ENCODE measurements at regions not wholly inside any gene's neighbourhood (a gene's known extent, or its start where the extent isn't known, plus 50 kb on each side); places are given as distances from the start of the nearest gene placed in this dataset.
A peak's percentile ranks its signal among the peaks of the same experiment; 100 is the strongest.

- TF ChIP-seq, protein P1, sequence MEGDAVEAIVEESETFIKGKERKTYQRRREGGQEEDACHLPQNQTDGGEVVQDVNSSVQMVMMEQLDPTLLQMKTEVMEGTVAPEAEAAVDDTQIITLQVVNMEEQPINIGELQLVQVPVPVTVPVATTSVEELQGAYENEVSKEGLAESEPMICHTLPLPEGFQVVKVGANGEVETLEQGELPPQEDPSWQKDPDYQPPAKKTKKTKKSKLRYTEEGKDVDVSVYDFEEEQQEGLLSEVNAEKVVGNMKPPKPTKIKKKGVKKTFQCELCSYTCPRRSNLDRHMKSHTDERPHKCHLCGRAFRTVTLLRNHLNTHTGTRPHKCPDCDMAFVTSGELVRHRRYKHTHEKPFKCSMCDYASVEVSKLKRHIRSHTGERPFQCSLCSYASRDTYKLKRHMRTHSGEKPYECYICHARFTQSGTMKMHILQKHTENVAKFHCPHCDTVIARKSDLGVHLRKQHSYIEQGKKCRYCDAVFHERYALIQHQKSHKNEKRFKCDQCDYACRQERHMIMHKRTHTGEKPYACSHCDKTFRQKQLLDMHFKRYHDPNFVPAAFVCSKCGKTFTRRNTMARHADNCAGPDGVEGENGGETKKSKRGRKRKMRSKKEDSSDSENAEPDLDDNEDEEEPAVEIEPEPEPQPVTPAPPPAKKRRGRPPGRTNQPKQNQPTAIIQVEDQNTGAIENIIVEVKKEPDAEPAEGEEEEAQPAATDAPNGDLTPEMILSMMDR (IDR thresholded peaks at IDR 0.05; ENCODE audit: low read depth, low read length) = peak; percentile 52
- DNase-seq (ENCODE audit: low read depth in 1 of 2, low spot score in 1 of 2) = peak; percentile 6 to 42
Measured at GRCh38 chr18:40935423-40935822, 1019.6 kb upstream of the PIK3C3 start.

DNA sequence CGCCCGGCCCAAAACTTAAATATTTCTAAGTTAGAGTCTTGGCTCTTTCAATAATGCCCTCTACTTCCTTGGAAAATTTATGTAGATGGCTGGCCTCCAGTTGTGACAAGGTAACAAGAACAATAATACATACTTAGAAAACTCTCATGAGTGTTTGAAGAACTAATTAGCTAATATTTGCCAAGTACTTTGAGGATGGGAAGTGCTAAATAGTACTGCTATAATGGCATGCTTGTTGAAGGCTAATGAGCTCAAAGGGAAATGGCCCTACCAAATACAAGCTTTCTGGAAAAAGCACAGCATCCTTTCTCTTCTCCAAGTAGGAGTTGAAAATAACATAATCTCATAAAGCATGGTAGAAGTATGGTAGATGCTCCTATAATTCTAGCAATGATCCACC lies 1022.2 kb upstream of the PIK3C3 start:
- no peak overlapping the region for H3K27ac ChIP-seq
- H3K27me3 ChIP-seq = no peaks in the 10 kb centered on the region
- DNase-seq (ENCODE audit: low read depth in 1 of 2, low spot score in 1 of 2) = no peak
- no peak overlapping the region for H3K4me3 ChIP-seq
- TF ChIP-seq, protein P1 (IDR thresholded peaks at IDR 0.05; ENCODE audit: low read depth, low read length) = no peak
- no peaks in the 10 kb centered on the region for H3K9me3 ChIP-seq (ENCODE audit: low read depth)
- H3K4me1 ChIP-seq (ENCODE audit: low read depth) = no peaks in the 10 kb centered on the region
- no peaks in the 10 kb centered on the region for H3K36me3 ChIP-seq

More at GRCh38 chr18:40935423-40935822, 1019.6 kb upstream of the PIK3C3 start:
- no peak overlapping the region for H3K4me3 ChIP-seq
- no peaks in the 10 kb centered on the region for H3K4me1 ChIP-seq (ENCODE audit: low read depth)
- H3K27me3 ChIP-seq = no peaks in the 10 kb centered on the region
- no peak overlapping the region for H3K27ac ChIP-seq
- no peaks in the 10 kb centered on the region for H3K36me3 ChIP-seq
- H3K9me3 ChIP-seq (ENCODE audit: low read depth) = no peaks in the 10 kb centered on the region

DNA sequence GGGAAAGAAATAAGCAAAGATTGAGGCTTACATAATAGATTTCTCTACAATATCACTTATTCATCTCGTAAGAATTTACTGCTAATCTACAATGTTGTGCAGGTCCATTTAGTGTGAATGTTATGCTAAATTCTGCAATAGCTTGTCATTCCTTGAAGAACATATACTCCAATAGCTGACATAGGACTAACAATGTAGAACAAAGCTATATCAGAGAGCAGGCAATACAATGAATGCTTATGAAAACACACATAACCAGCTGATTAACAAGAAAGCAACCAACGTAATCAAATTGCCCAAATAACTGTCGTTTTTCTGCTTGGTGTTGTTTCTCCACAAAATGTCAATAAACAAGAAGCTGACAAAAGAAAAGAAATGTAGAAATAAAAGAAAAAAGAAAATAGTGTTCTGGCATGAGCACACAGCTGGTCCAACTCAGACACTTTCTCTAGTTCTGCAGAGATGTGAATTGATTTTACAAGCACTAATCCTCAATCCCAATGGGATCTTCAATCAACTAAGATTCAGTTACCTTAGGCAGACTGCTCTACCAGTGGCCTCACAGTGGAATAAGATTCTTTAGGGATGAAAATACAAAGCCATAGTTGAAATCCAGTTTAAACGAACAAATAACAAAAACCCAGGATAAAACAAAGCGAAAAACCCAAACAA lies 1024.7 kb upstream of the PIK3C3 start:
- Histone ChIP-seq H3K4me1 (ENCODE audit: low read depth) (no peaks in the 10 kb centered on the region), H3K9me3 (ENCODE audit: low read depth) (no peaks in the 10 kb centered on the region), H3K27me3 (no peaks in the 10 kb centered on the region), H3K4me3 (no peak overlapping the region), H3K27ac (no peak overlapping the region), H3K36me3 (no peaks in the 10 kb centered on the region)
- TF ChIP-seq, protein P1 (IDR thresholded peaks at IDR 0.05; ENCODE audit: low read depth, low read length) = no peak
- no peak for DNase-seq (ENCODE audit: low read depth in 1 of 2, low spot score in 1 of 2)

GRCh38 chr18:40929399-40929798 lies 1025.6 kb upstream of the PIK3C3 start:
- Histone ChIP-seq H3K4me3 (no peak overlapping the region), H3K27ac (no peak overlapping the region), H3K27me3 (no peaks in the 10 kb centered on the region), H3K36me3 (no peaks in the 10 kb centered on the region), H3K4me1 (ENCODE audit: low read depth) (no peaks in the 10 kb centered on the region), H3K9me3 (ENCODE audit: low read depth) (no peaks in the 10 kb centered on the region)
- TF ChIP-seq, protein P1 (IDR thresholded peaks at IDR 0.05; ENCODE audit: low read depth, low read length) = no peak
- DNase-seq (ENCODE audit: low read depth in 1 of 2, low spot score in 1 of 2) = no peak

DNA sequence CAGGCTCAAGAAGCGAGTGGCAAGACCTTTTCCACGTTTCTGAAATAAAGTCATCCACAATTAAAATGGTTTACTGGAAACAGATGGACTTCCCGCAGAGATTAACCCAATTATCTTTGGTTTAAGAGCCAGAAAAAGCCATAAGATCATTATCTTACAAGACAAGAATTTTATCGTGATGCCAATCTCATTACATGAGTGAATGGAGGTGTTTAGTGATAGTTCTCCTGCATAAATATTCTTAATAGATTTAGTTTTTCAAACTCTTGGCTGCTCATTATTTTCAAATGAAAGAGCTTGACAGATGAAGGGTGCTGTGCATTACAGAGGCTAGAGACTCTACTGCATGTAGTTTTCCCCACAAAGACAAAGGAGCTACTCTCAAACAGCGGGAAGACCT lies 1028.4 kb upstream of the PIK3C3 start:
- no peaks in the 10 kb centered on the region for H3K36me3 ChIP-seq
- no peak overlapping the region for H3K27ac ChIP-seq
- TF ChIP-seq, protein P1 (IDR thresholded peaks at IDR 0.05; ENCODE audit: low read depth, low read length) = no peak
- no peak overlapping the region for H3K4me3 ChIP-seq
- no peak for DNase-seq (ENCODE audit: low read depth in 1 of 2, low spot score in 1 of 2)
- peaks cover 6% of the 10 kb centered on the region for H3K4me1 ChIP-seq (ENCODE audit: low read depth)
- H3K9me3 ChIP-seq (ENCODE audit: low read depth) = no peaks in the 10 kb centered on the region
- H3K27me3 ChIP-seq = no peaks in the 10 kb centered on the region

Measured in cardiac muscle cell (in vitro differentiated cells and primary cell).